Astrocyte (in vitro differentiated cells and primary cell): ENCODE measurements at regions not wholly inside any gene's neighbourhood (a gene's known extent, or its start where the extent isn't known, plus 50 kb on each side); places are given as distances from the start of the nearest gene placed in this dataset.

Experiments used
- DNase-seq: peaks from one replicate; pipeline ENCODE4 v3.0.0-alpha.2; 2010; ENCODE audit warnings: low read depth
- FAIRE-seq: peaks from 2 replicates; lab custom pipeline; 2011; peaks lifted over from hg19 to GRCh38; lab: Jason Lieb, UNC
- H2AFZ ChIP-seq: 2 replicates; pipeline ENCODE4 v1.6.0; 2012; ENCODE audit warnings: low read depth, low read length, inconsistent platforms
- H3K27ac ChIP-seq: 2 replicates; pipeline ENCODE4 v1.5.1; 2011; ENCODE audit warnings: low read depth, low read length, inconsistent platforms
- H3K27me3 ChIP-seq: 2 replicates; pipeline ENCODE4 v1.6.0; 2011; ENCODE audit warnings: low read length, inconsistent platforms; ENCODE audit not compliant: insufficient read depth
- H3K36me3 ChIP-seq: 2 replicates; pipeline ENCODE4 v1.5.1; 2011; ENCODE audit warnings: low read length, inconsistent platforms; ENCODE audit not compliant: insufficient read depth
- H3K4me1 ChIP-seq: 2 replicates; pipeline ENCODE4 v1.5.1; 2011; ENCODE audit warnings: low read length, inconsistent platforms; ENCODE audit not compliant: insufficient read depth
- H3K4me2 ChIP-seq: 2 replicates; pipeline ENCODE4 v1.6.0; 2012; ENCODE audit warnings: low read length, inconsistent platforms
- H3K4me3 ChIP-seq: 2 replicates; pipeline ENCODE4 v1.5.1; 2011; ENCODE audit warnings: low read depth, mild to moderate bottlenecking, low read length, inconsistent platforms; ENCODE audit not compliant: insufficient read depth
- H3K79me2 ChIP-seq: 2 replicates; pipeline ENCODE4 v1.6.0; 2012; ENCODE audit warnings: mild to moderate bottlenecking, low read length, inconsistent platforms; ENCODE audit not compliant: insufficient read depth
- H3K9ac ChIP-seq: 2 replicates; pipeline ENCODE4 v1.6.0; 2012; ENCODE audit warnings: mild to moderate bottlenecking, low read length, inconsistent platforms
- H3K9me3 ChIP-seq: 2 replicates; pipeline ENCODE4 v1.5.1; 2012; ENCODE audit warnings: low read depth, mild to moderate bottlenecking, low read length, inconsistent platforms; ENCODE audit not compliant: insufficient read depth
- H4K20me1 ChIP-seq: 2 replicates; pipeline ENCODE4 v1.6.0; 2012; ENCODE audit warnings: low read length, inconsistent platforms; ENCODE audit not compliant: insufficient read depth
- H3K27ac Mint-ChIP-seq: one replicate; pipeline ENCODE4 v1.8.0; 2021; ENCODE audit warnings: mild to moderate bottlenecking, mixed read lengths; ENCODE audit not compliant: unreplicated experiment
- H3K27me3 Mint-ChIP-seq: one replicate; pipeline ENCODE4 v1.8.0; 2021; ENCODE audit warnings: low read depth, mixed read lengths; ENCODE audit not compliant: unreplicated experiment
- H3K36me3 Mint-ChIP-seq: one replicate; pipeline ENCODE4 v1.8.0; 2021; ENCODE audit warnings: low read depth, mixed read lengths; ENCODE audit not compliant: unreplicated experiment
- H3K4me1 Mint-ChIP-seq: one replicate; pipeline ENCODE4 v1.8.0; 2021; ENCODE audit warnings: low read depth, mixed read lengths; ENCODE audit not compliant: unreplicated experiment
- H3K4me3 Mint-ChIP-seq: one replicate; pipeline ENCODE4 v1.8.0; 2021; ENCODE audit warnings: mild to moderate bottlenecking, moderate library complexity, mixed read lengths; ENCODE audit not compliant: unreplicated experiment
- H3K9me3 Mint-ChIP-seq: one replicate; pipeline ENCODE4 v1.8.0; 2021; ENCODE audit warnings: mild to moderate bottlenecking, mixed read lengths; ENCODE audit not compliant: unreplicated experiment
- EZH2 ChIP-seq: IDR thresholded peaks from 2 replicates; pipeline ENCODE4 v1.6.1; 2012; ENCODE audit warnings: mild to moderate bottlenecking, low read length, inconsistent platforms; ENCODE audit not compliant: insufficient read depth
- TF ChIP-seq, protein P1 (sequence below): IDR thresholded peaks from 2 replicates; pipeline ENCODE4 v1.5.1; 2011; ENCODE audit warnings: low read depth, mild to moderate bottlenecking, inconsistent platforms, low read length, moderate library complexity; ENCODE audit not compliant: insufficient read depth

DNA sequence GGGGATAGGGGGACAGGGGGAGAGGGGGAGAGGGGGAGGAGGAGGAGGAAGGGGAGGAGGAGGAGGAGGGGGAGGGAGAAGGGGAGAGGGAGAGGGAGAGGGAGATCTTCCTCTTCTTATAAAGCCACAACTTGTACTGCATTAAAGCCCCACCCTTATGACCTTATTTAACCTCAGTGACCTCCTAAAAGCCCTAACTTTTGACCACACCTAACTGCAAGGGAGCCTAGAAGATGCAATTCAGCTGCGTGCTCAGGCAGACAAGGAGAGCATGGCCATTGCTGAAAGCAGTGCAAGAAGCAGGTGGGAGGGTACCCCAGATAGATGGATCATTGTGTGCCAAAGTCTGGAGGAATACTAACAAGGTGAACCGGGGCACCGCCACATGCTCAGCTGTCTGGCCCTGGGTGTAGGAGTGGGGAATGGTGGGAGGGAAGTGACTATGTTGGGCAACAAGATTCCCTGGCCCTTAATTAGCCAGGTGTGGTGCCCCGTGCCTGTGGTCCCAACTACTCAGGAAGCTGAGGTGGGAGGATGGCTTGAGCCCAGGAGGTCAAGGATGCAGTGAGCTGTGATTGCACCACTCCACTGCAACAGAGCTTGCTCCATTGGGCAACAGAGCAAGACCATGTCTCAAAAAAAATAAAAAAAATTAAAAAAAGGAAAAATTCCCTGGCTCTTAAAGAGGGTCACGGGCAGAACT is 125.4 kb upstream of the BOD1 start:
- Histone ChIP-seq H3K4me1 (peaks cover 4% of the 10 kb centered on the region), H3K9ac (no peak overlapping the region), H3K36me3 (no peaks in the 10 kb centered on the region), H3K79me2 (no peaks in the 10 kb centered on the region), H3K4me3 (no peak overlapping the region), H3K4me2 (no peak overlapping the region), H2AFZ (no peak overlapping the region), H3K27ac (no peak overlapping the region), H4K20me1 (no peaks in the 10 kb centered on the region), H3K27me3 (no peaks in the 10 kb centered on the region), H3K9me3 (no peaks in the 10 kb centered on the region)
- Mint-ChIP-seq H3K36me3 (peaks cover 3% of the 10 kb centered on the region), H3K4me3 (no peak overlapping the region), H3K4me1 (peaks cover 28% of the 10 kb centered on the region), H3K9me3 (no peaks in the 10 kb centered on the region), H3K27me3 (peaks cover 3% of the 10 kb centered on the region), H3K27ac (no peak overlapping the region)
- TF ChIP-seq, protein P1, sequence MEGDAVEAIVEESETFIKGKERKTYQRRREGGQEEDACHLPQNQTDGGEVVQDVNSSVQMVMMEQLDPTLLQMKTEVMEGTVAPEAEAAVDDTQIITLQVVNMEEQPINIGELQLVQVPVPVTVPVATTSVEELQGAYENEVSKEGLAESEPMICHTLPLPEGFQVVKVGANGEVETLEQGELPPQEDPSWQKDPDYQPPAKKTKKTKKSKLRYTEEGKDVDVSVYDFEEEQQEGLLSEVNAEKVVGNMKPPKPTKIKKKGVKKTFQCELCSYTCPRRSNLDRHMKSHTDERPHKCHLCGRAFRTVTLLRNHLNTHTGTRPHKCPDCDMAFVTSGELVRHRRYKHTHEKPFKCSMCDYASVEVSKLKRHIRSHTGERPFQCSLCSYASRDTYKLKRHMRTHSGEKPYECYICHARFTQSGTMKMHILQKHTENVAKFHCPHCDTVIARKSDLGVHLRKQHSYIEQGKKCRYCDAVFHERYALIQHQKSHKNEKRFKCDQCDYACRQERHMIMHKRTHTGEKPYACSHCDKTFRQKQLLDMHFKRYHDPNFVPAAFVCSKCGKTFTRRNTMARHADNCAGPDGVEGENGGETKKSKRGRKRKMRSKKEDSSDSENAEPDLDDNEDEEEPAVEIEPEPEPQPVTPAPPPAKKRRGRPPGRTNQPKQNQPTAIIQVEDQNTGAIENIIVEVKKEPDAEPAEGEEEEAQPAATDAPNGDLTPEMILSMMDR: no peak
- TF ChIP-seq EZH2: no peak
- DNase-seq (no peak), FAIRE-seq (no peak)

DNA sequence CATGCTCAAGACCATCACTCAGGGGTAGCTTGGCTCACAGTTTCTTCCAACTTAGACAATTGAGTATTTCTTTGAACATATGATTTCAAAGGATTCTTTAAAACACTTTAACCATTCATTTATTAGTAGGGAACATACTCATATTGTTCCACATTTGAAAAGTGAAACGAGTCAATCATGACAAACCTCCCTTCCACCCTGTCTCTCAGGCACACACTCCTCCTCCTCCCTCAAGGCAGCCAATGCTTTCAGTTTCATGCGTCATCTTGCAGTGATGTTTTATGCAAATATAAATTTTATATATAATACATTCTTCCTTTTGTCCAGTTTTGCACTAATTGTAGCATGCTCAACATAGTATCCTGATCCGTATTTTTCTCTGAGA is 126.0 kb upstream of the BOD1 start:
- TF ChIP-seq, protein P1: no peak
- no peak for TF ChIP-seq EZH2
- Histone ChIP-seq H4K20me1 (no peaks in the 10 kb centered on the region), H3K9me3 (no peaks in the 10 kb centered on the region), H3K4me1 (peaks cover 4% of the 10 kb centered on the region), H3K27me3 (no peaks in the 10 kb centered on the region), H3K4me2 (no peak overlapping the region), H3K27ac (no peak overlapping the region), H3K4me3 (no peak overlapping the region), H3K9ac (no peak overlapping the region), H2AFZ (no peak overlapping the region), H3K79me2 (no peaks in the 10 kb centered on the region), H3K36me3 (no peaks in the 10 kb centered on the region)
- Mint-ChIP-seq H3K27me3 (peaks cover 3% of the 10 kb centered on the region), H3K36me3 (peaks cover 3% of the 10 kb centered on the region), H3K4me3 (no peak overlapping the region), H3K9me3 (no peaks in the 10 kb centered on the region), H3K27ac (no peak overlapping the region), H3K4me1 (peaks cover 26% of the 10 kb centered on the region)
- no peak for FAIRE-seq
- no peak for DNase-seq

DNA sequence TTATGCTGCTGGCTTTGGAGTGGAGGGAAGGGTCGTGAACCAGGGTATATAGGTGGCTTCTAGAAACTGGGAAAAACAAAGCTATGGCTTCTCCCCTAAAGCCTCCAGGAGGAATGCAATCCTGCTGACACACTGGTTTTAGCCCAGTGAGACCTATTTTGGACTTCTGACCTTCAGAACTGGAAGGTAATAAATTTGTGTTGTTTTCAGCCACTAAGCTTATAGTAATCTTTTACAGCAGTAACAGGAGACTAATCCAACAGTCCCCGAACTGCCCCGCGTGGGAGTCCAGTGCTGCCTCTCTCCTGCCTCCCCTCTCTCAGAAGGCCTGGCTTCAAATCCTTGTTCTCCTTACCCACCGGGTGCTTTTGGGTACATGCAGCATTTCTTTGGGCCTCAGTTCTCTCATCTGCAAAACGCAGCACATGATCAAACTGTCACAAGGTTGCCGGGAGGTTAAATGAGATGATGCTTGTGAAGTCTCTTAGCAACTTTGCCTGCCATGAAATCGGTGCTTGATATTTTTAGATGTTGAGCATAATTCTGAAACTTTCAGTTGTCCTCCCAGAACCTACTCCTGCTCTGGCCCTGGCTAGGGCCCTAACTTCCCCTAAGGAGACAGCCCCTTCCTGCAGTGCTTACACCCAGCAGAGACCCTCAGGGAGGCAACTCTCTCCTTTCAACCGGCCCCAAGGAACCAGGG is 127.3 kb upstream of the BOD1 start:
- Mint-ChIP-seq H3K27me3 (peaks cover 3% of the 10 kb centered on the region), H3K4me1 (peaks cover 26% of the 10 kb centered on the region), H3K4me3 (no peak overlapping the region), H3K27ac (no peak overlapping the region), H3K36me3 (peaks cover 3% of the 10 kb centered on the region), H3K9me3 (no peaks in the 10 kb centered on the region)
- no peak overlapping the region for H3K4me2 ChIP-seq
- H3K9me3 ChIP-seq: no peaks in the 10 kb centered on the region
- no peak overlapping the region for H3K4me3 ChIP-seq
- no peak for DNase-seq
- no peaks in the 10 kb centered on the region for H4K20me1 ChIP-seq
- FAIRE-seq: no peak
- no peaks in the 10 kb centered on the region for H3K79me2 ChIP-seq
- no peak for TF ChIP-seq EZH2
- TF ChIP-seq, protein P1: no peak
- no peak overlapping the region for H2AFZ ChIP-seq
- no peaks in the 10 kb centered on the region for H3K27me3 ChIP-seq
- H3K36me3 ChIP-seq: no peaks in the 10 kb centered on the region
- H3K27ac ChIP-seq: no peak overlapping the region
- H3K9ac ChIP-seq: no peak overlapping the region
- H3K4me1 ChIP-seq: peaks cover 4% of the 10 kb centered on the region
